ENCODE measurements at regions not wholly inside any gene's neighbourhood (a gene's known extent, or its start where the extent isn't known, plus 50 kb on each side); places are given as distances from the start of the nearest gene placed in this dataset.

- TF ChIP-seq, protein P1, sequence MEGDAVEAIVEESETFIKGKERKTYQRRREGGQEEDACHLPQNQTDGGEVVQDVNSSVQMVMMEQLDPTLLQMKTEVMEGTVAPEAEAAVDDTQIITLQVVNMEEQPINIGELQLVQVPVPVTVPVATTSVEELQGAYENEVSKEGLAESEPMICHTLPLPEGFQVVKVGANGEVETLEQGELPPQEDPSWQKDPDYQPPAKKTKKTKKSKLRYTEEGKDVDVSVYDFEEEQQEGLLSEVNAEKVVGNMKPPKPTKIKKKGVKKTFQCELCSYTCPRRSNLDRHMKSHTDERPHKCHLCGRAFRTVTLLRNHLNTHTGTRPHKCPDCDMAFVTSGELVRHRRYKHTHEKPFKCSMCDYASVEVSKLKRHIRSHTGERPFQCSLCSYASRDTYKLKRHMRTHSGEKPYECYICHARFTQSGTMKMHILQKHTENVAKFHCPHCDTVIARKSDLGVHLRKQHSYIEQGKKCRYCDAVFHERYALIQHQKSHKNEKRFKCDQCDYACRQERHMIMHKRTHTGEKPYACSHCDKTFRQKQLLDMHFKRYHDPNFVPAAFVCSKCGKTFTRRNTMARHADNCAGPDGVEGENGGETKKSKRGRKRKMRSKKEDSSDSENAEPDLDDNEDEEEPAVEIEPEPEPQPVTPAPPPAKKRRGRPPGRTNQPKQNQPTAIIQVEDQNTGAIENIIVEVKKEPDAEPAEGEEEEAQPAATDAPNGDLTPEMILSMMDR (conservative IDR thresholded peaks at IDR 0.05; ENCODE audit: low read length) = no peak
- TF ChIP-seq EZH2phosphoT487 (IDR thresholded peaks at IDR 0.05; ENCODE audit: borderline replicate concordance) = no peak
Observed at GRCh38 chr2:161101406-161101805, 58.8 kb upstream of the TANK start.

All from Loucy (cell line).